ENCODE measurements at regions not wholly inside any gene's neighbourhood (a gene's known extent, or its start where the extent isn't known, plus 50 kb on each side); places are given as distances from the start of the nearest gene placed in this dataset.

GRCh38 chr12:87720967-87721366 lies 308.2 kb downstream of the C12orf50 start:
- no peak for TF ChIP-seq CTCF (IDR thresholded peaks at IDR 0.05; ENCODE audit: insufficient read depth, low read depth, low read length)
- no peak for DNase-seq (ENCODE audit: low read depth)
- no peaks in the 10 kb centered on the region for H3K27me3 ChIP-seq (ENCODE audit: control insufficient read depth, insufficient read depth, low read length)
- ChIA-PET POLR2A (no interaction called here), CTCF (interaction anchor here (1.1 kb wide), 1 partner anchor 9 kb away, joined by 3 read pairs; no protein-coding TSS in a partner anchor)
- no peaks in the 10 kb centered on the region for H3K36me3 ChIP-seq (ENCODE audit: control insufficient read depth, insufficient read depth, low read length)
- H3K4me3 ChIP-seq (ENCODE audit: low read depth, low read length): no peak overlapping the region

- ChIA-PET CTCF (no interaction called here), POLR2A (no interaction called here)
- no peak for DNase-seq (ENCODE audit: low read depth)
- Histone ChIP-seq H3K36me3 (ENCODE audit: control insufficient read depth, insufficient read depth, low read length) (no peaks in the 10 kb centered on the region), H3K27me3 (ENCODE audit: control insufficient read depth, insufficient read depth, low read length) (no peaks in the 10 kb centered on the region), H3K4me3 (ENCODE audit: low read depth, low read length) (no peak overlapping the region)
- no peak for TF ChIP-seq CTCF (IDR thresholded peaks at IDR 0.05; ENCODE audit: insufficient read depth, low read depth, low read length)
Observed at GRCh38 chr12:87704374-87704773, 324.8 kb downstream of the C12orf50 start.

GRCh38 chr12:87690236-87690810 lies 338.9 kb downstream of the C12orf50 start:
- no peaks in the 10 kb centered on the region for H3K36me3 ChIP-seq (ENCODE audit: control insufficient read depth, insufficient read depth, low read length)
- TF ChIP-seq CTCF (IDR thresholded peaks at IDR 0.05; ENCODE audit: insufficient read depth, low read depth, low read length): no peak
- no peak overlapping the region for H3K4me3 ChIP-seq (ENCODE audit: low read depth, low read length)
- no peaks in the 10 kb centered on the region for H3K27me3 ChIP-seq (ENCODE audit: control insufficient read depth, insufficient read depth, low read length)
- POLR2A ChIA-PET: no interaction called here
- CTCF ChIA-PET: no interaction called here
- no peak for DNase-seq (ENCODE audit: low read depth)

GRCh38 chr12:87689196-87689595 lies 340.0 kb downstream of the C12orf50 start:
- Histone ChIP-seq H3K4me3 (ENCODE audit: low read depth, low read length) (no peak overlapping the region), H3K36me3 (ENCODE audit: control insufficient read depth, insufficient read depth, low read length) (no peaks in the 10 kb centered on the region), H3K27me3 (ENCODE audit: control insufficient read depth, insufficient read depth, low read length) (no peaks in the 10 kb centered on the region)
- POLR2A ChIA-PET: no interaction called here
- no peak for TF ChIP-seq CTCF (IDR thresholded peaks at IDR 0.05; ENCODE audit: insufficient read depth, low read depth, low read length)
- no peak for DNase-seq (ENCODE audit: low read depth)
- CTCF ChIA-PET: no interaction called here

- DNase-seq (ENCODE audit: low read depth): peak; percentile 1
- POLR2A ChIA-PET: no interaction called here
- Histone ChIP-seq H3K36me3 (ENCODE audit: control insufficient read depth, insufficient read depth, low read length) (no peaks in the 10 kb centered on the region), H3K27me3 (ENCODE audit: control insufficient read depth, insufficient read depth, low read length) (no peaks in the 10 kb centered on the region), H3K4me3 (ENCODE audit: low read depth, low read length) (no peak overlapping the region)
- CTCF ChIA-PET: no interaction called here
- no peak for TF ChIP-seq CTCF (IDR thresholded peaks at IDR 0.05; ENCODE audit: insufficient read depth, low read depth, low read length)
Observed at GRCh38 chr12:87687362-87687761, 341.8 kb downstream of the C12orf50 start.
